ENCODE measurements at regions not wholly inside any gene's neighbourhood (a gene's known extent, or its start where the extent isn't known, plus 50 kb on each side); places are given as distances from the start of the nearest gene placed in this dataset.

GRCh38 chr3:102179326-102180177, 255.3 kb upstream of the ZPLD1 start:
- no peak for DNase-seq (ENCODE audit: low spot score)
- Mint-ChIP-seq H3K36me3 (ENCODE audit: low read depth, unreplicated experiment) (no peaks in the 10 kb centered on the region), H3K27ac (ENCODE audit: unreplicated experiment) (peak overlapping the region; percentile 59), H3K9me3 (ENCODE audit: unreplicated experiment) (no peaks in the 10 kb centered on the region), H3K27me3 (ENCODE audit: unreplicated experiment) (no peaks in the 10 kb centered on the region), H3K4me1 (ENCODE audit: unreplicated experiment) (peaks cover 29% of the 10 kb centered on the region), H3K4me3 (ENCODE audit: unreplicated experiment) (no peak overlapping the region)
- TF ChIP-seq CTCF (IDR thresholded peaks at IDR 0.05; ENCODE audit: unreplicated experiment), result no peak

DNA sequence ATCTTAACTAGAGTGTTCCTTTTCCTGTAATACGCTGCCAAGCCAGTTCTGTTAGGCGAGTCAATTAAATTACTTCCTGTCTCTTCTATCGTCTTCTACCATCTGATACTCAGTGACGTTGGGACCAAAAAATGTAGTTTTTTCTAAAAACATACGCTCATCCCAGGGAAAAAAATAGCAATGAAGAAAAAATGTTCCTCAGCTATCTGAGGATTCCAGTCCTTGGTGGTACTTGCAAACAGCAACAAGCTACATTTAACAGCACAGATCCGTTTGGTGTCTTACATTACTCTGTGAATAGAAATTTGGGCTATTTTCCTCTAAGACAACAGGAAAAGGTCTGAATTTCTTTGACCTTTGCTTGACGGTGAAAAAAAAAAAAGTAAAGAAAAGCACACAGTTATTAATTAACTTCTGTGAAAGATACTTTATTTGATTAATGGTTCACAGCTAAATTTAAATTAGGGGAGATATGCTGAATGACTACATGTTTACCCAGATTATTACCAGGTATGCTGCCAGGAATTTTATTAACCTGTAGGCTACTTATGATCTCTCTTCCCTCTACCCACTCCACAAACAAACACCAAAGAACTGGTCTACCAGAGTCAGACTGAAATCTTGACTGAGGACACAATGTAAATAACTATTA, 254.4 kb upstream of the ZPLD1 start:
- Mint-ChIP-seq H3K27ac (ENCODE audit: unreplicated experiment) (no peak overlapping the region), H3K4me3 (ENCODE audit: unreplicated experiment) (no peak overlapping the region), H3K4me1 (ENCODE audit: unreplicated experiment) (peaks cover 29% of the 10 kb centered on the region), H3K27me3 (ENCODE audit: unreplicated experiment) (no peaks in the 10 kb centered on the region), H3K9me3 (ENCODE audit: unreplicated experiment) (no peaks in the 10 kb centered on the region), H3K36me3 (ENCODE audit: low read depth, unreplicated experiment) (no peaks in the 10 kb centered on the region)
- DNase-seq (ENCODE audit: low spot score), result no peak
- TF ChIP-seq CTCF (IDR thresholded peaks at IDR 0.05; ENCODE audit: unreplicated experiment), result no peak

DNA sequence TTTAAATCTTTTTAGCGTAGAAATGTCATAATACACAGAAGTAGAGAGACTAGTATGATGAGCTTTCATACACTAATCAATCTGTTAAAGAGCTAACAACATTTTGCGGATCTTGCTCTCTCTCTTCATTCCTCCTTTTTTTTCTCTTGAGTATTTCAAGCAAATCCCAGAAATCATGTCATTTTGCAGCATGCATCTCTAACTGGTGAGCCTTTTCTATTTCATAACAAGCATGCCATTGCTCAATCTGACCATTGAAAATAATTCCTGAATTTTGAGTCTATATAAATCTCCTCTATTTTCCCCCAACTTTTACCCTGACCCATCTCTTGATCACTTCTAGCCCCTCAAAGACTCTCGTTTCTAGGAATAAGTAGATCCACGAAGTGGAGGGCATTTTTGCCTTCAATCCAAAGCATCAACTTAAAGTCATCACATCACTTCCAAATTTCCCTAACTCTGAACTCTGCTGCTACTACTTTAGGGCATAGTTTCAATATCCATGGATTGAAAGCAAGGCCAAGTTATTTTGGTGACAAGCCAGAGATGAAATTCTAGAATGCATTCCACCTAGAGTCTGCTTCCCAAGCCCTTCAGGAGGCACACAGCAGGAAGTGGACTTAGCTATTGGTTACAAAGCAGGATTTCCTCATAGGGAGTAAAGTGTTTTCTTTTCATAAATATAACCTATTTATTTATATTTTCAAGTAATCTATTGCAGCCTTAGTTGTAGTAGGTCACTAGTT, 253.5 kb upstream of the ZPLD1 start:
- H3K36me3 Mint-ChIP-seq (ENCODE audit: low read depth, unreplicated experiment), result no peaks in the 10 kb centered on the region
- H3K4me3 Mint-ChIP-seq (ENCODE audit: unreplicated experiment), result no peak overlapping the region
- no peak overlapping the region for H3K27ac Mint-ChIP-seq (ENCODE audit: unreplicated experiment)
- TF ChIP-seq CTCF (IDR thresholded peaks at IDR 0.05; ENCODE audit: unreplicated experiment), result no peak
- no peak for DNase-seq (ENCODE audit: low spot score)
- peaks cover 29% of the 10 kb centered on the region for H3K4me1 Mint-ChIP-seq (ENCODE audit: unreplicated experiment)
- no peaks in the 10 kb centered on the region for H3K27me3 Mint-ChIP-seq (ENCODE audit: unreplicated experiment)
- H3K9me3 Mint-ChIP-seq (ENCODE audit: unreplicated experiment), result no peaks in the 10 kb centered on the region

DNA sequence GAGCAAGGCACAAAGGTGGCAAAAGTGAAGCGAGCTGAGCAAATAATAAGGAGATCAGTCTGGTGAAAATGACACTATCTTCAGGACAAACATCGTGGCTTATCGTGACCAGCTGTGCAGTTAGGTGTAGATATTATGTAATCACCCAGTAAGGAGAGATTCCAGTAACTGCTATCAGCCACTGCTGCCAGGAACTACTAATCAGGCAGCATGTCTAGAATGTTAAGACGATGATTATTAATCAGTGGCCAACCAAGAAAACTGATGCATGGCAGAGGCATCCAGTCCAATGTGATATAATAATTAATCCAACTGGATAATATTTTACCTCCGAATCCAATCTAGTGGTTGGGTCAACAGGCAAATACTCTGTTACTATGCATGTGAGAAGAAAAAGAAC, 252.7 kb upstream of the ZPLD1 start:
- DNase-seq (ENCODE audit: low spot score), result no peak
- H3K9me3 Mint-ChIP-seq (ENCODE audit: unreplicated experiment), result no peaks in the 10 kb centered on the region
- H3K27me3 Mint-ChIP-seq (ENCODE audit: unreplicated experiment), result no peaks in the 10 kb centered on the region
- H3K27ac Mint-ChIP-seq (ENCODE audit: unreplicated experiment), result no peak overlapping the region
- H3K4me1 Mint-ChIP-seq (ENCODE audit: unreplicated experiment), result peaks cover 29% of the 10 kb centered on the region
- no peak for TF ChIP-seq CTCF (IDR thresholded peaks at IDR 0.05; ENCODE audit: unreplicated experiment)
- H3K4me3 Mint-ChIP-seq (ENCODE audit: unreplicated experiment), result no peak overlapping the region
- no peaks in the 10 kb centered on the region for H3K36me3 Mint-ChIP-seq (ENCODE audit: low read depth, unreplicated experiment)
